ENCODE measurements at regions not wholly inside any gene's neighbourhood (a gene's known extent, or its start where the extent isn't known, plus 50 kb on each side); places are given as distances from the start of the nearest gene placed in this dataset.

DNA sequence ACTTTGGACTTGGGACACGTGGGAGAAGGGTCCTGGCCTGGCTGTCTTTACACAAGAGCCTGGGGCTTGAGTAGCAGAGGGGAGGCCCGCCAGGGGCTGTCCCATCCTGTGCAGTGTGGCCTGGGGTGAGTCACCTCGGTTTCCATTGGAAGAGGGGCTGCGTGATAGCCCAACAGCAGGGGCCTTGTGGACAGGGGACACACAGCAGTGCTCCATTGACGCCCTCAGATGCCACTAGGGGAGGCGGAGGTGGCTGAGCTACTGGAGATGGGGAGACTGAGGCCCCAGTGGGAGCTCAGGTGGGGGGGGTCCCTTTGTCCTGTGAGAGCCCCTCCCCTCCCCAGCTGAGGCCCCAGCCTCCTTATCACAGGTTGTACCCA lies 50.0 kb upstream of the RNU6ATAC start:
- H3K4me3 ChIP-seq (ENCODE audit: low read depth, low read length), result no peak overlapping the region
- TF ChIP-seq, protein P1, sequence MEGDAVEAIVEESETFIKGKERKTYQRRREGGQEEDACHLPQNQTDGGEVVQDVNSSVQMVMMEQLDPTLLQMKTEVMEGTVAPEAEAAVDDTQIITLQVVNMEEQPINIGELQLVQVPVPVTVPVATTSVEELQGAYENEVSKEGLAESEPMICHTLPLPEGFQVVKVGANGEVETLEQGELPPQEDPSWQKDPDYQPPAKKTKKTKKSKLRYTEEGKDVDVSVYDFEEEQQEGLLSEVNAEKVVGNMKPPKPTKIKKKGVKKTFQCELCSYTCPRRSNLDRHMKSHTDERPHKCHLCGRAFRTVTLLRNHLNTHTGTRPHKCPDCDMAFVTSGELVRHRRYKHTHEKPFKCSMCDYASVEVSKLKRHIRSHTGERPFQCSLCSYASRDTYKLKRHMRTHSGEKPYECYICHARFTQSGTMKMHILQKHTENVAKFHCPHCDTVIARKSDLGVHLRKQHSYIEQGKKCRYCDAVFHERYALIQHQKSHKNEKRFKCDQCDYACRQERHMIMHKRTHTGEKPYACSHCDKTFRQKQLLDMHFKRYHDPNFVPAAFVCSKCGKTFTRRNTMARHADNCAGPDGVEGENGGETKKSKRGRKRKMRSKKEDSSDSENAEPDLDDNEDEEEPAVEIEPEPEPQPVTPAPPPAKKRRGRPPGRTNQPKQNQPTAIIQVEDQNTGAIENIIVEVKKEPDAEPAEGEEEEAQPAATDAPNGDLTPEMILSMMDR (IDR thresholded peaks at IDR 0.05; ENCODE audit: borderline replicate concordance, insufficient read depth, low read depth, low read length), result no peak

DNA sequence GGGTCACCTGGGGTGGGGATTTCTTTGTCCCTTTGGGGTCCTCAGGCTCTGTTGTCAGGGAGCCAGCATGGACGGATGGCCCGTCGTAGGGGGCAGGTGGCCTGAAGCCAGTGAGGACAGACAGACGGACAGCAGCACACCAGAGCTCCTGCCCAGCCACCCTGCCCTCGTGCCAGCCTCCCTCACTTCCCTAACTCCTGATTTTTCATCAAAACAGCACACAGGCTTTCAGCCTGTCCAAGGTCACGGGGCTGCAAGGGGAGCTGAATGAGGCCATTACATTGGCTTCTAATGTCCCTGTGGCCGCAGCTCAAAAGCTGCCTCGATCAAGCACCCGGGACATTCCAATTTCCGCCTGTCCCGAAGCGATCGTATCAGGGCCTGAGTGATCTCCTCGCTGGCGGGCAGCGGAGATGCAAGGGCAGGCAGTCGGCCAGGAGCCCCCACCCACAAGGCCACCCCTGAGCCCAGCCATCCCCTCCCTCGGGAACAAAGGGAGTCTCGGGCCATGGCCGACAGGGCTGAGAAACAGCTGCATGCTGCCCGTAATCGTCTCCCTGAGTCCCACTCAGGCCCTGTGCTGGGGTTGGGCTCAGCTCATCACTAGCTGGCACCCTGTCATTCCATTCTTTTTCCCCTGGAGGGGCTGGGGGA lies 50.5 kb upstream of the RNU6ATAC start:
- H3K4me3 ChIP-seq (ENCODE audit: low read depth, low read length), result no peak overlapping the region
- TF ChIP-seq, protein P1 (IDR thresholded peaks at IDR 0.05; ENCODE audit: borderline replicate concordance, insufficient read depth, low read depth, low read length), result no peak

DNA sequence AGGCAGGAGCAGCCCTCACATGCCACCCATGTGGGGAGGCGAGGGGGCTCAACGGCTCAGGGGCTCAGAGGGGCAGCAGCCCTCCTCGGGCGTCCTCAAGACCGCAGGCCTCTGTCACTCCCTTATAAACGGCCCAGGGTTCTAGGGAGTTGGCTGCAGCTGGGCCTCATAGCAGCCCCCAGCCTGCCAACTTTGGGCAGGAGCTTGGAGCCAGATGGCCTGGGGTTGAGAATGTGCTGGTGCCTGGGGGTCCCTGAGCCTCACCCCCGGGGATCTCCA lies 51.0 kb upstream of the RNU6ATAC start:
- TF ChIP-seq, protein P1 (IDR thresholded peaks at IDR 0.05; ENCODE audit: borderline replicate concordance, insufficient read depth, low read depth, low read length), result no peak
- H3K4me3 ChIP-seq (ENCODE audit: low read depth, low read length), result no peak overlapping the region

DNA sequence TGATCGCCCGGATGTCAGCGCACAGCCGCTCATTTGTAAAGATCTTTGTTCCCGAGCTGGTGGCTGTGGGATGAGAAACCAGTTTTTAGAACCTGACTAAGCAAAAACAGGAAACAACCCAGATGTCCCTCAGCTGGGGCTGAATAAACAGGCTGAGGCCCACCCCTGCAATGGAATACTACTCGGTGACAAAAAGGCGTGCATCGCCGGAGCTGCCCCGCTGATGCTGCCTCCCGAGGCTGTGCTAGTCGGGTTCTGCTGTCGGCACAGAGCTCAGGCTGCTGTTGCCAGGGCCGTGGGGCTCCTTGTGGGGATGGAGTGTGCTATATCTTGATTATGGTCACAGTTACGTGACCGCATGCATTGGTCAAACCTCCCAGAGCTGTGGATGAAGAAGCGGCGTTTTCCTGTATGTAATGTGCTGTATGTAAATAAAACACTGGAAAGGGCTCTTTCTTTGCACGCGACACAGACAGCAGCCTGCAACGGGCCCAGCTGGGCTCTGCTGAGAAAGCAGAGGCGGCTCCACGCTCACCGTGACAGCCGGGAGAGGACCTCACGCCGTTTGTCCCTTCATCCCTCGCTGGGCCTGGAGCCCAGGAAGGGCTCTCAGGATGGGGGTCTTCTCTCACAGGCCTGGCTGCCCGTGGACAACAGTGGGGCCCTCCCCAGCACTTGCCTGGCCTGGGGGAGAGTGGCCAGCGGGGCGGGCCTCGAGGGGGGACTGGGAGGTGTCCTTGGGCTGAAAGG lies 51.5 kb upstream of the RNU6ATAC start:
- H3K4me3 ChIP-seq (ENCODE audit: low read depth, low read length), result no peak overlapping the region
- TF ChIP-seq, protein P1 (IDR thresholded peaks at IDR 0.05; ENCODE audit: borderline replicate concordance, insufficient read depth, low read depth, low read length), result no peak

DNA sequence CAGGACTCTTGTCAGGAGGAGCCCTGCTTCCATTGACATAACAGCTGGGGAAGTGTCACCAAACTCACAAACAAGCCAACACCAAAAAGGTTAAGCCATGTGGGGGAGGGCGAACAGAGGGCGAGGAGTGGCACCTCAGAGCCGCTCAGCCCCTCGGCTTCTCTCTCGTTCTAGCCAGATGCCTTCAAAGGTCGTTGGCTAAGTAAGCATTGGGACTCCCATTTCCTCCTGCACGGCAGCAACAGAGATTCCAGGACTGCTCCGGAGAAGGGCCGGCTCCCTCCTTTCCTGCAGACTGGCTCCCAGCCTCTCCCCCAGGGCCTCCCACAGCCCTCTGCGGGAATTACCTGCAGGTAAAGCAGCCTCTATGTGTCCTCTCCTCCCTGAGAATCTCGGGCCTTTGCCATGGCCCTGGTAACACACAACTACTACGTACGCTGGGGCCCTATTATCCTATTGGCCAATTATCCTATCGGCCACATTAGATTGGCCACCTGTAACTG lies 52.1 kb upstream of the RNU6ATAC start:
- TF ChIP-seq, protein P1 (IDR thresholded peaks at IDR 0.05; ENCODE audit: borderline replicate concordance, insufficient read depth, low read depth, low read length), result no peak
- H3K4me3 ChIP-seq (ENCODE audit: low read depth, low read length), result no peak overlapping the region

DNA sequence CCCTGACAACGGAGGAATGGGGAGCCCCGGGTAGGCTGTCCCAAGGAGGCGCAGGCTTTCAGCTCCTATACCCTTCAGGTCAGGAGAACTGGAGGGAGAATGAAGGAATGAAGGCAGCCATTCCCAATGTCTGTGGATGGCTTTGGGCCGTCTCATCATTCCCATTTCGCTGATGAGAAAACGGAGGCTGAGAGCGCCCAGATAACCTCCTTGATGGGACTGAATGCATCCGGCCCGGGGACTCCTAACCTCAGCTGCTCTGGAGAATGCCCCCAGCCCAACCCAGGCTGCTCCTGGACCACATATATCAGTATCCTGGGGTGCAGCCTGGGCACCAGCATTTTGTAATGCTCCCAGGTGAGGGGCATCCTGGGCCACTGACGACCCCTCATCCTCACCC lies 52.6 kb upstream of the RNU6ATAC start:
- TF ChIP-seq, protein P1 (IDR thresholded peaks at IDR 0.05; ENCODE audit: borderline replicate concordance, insufficient read depth, low read depth, low read length), result no peak
- H3K4me3 ChIP-seq (ENCODE audit: low read depth, low read length), result no peak overlapping the region
